ENCODE measurements at regions not wholly inside any gene's neighbourhood (a gene's known extent, or its start where the extent isn't known, plus 50 kb on each side); places are given as distances from the start of the nearest gene placed in this dataset.

DNA sequence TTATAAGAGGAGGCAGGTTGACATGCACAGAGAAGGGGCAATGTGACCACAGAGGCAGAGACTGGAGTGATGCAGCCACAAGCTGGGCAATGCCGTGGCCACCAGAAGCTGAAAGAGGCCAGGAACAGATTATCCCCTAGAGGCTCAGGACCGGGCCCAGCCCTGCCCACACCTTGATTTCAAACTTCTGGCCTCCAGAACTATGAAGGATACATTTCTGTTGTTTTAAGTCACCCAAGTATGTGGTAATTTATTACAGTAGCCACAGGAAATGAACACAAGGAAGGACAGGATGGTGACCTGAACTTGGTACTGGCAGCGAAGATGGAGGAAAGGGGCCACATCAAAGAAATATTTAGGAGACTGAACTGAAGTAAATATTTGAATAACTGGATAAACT is 66.8 kb upstream of the RIOK3 start (continued):
- TF ChIP-seq, protein P1, sequence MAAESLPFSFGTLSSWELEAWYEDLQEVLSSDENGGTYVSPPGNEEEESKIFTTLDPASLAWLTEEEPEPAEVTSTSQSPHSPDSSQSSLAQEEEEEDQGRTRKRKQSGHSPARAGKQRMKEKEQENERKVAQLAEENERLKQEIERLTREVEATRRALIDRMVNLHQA (CRISPR knock-in tag; IDR thresholded peaks at IDR 0.05), result no peak
- peak; percentile 28; the same call in 1 of the 2 replicates for TF ChIP-seq HDAC2 (CRISPR knock-in tag; IDR thresholded peaks at IDR 0.05)
- TF ChIP-seq MTF1 (CRISPR knock-in tag; IDR thresholded peaks at IDR 0.05), result no peak
- no peak for TF ChIP-seq MTF2 (CRISPR knock-in tag; IDR thresholded peaks at IDR 0.05; ENCODE audit: borderline replicate concordance)
- TF ChIP-seq ZBTB3 (CRISPR knock-in tag; IDR thresholded peaks at IDR 0.05; ENCODE audit: borderline replicate concordance, low read depth), result no peak
- TF ChIP-seq TP53 (CRISPR knock-in tag; conservative IDR thresholded peaks at IDR 0.05), result no peak
- TF ChIP-seq, protein P2, sequence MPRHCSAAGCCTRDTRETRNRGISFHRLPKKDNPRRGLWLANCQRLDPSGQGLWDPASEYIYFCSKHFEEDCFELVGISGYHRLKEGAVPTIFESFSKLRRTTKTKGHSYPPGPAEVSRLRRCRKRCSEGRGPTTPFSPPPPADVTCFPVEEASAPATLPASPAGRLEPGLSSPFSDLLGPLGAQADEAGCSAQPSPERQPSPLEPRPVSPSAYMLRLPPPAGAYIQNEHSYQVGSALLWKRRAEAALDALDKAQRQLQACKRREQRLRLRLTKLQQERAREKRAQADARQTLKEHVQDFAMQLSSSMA (CRISPR knock-in tag; IDR thresholded peaks at IDR 0.05), result no peak
- no peak for TF ChIP-seq ZNF569 (CRISPR knock-in tag; IDR thresholded peaks at IDR 0.05; ENCODE audit: borderline replicate concordance)
- TF ChIP-seq, protein P3, sequence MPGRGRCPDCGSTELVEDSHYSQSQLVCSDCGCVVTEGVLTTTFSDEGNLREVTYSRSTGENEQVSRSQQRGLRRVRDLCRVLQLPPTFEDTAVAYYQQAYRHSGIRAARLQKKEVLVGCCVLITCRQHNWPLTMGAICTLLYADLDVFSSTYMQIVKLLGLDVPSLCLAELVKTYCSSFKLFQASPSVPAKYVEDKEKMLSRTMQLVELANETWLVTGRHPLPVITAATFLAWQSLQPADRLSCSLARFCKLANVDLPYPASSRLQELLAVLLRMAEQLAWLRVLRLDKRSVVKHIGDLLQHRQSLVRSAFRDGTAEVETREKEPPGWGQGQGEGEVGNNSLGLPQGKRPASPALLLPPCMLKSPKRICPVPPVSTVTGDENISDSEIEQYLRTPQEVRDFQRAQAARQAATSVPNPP (CRISPR knock-in tag; IDR thresholded peaks at IDR 0.05), result no peak
- TF ChIP-seq SOX5 (CRISPR knock-in tag; IDR thresholded peaks at IDR 0.05; ENCODE audit: borderline replicate concordance), result peak; percentile 37; the same call in 1 of the 2 replicates
- TF ChIP-seq ETV5 (CRISPR knock-in tag; IDR thresholded peaks at IDR 0.05; ENCODE audit: borderline replicate concordance), result peak; percentile 77; the same call in 1 of the 2 replicates
- no peak for TF ChIP-seq ZNF510 (CRISPR knock-in tag; IDR thresholded peaks at IDR 0.05; ENCODE audit: low read depth)
- TF ChIP-seq RARA (CRISPR knock-in tag; IDR thresholded peaks at IDR 0.05), result peak; percentile 99
- TF ChIP-seq, protein P4, sequence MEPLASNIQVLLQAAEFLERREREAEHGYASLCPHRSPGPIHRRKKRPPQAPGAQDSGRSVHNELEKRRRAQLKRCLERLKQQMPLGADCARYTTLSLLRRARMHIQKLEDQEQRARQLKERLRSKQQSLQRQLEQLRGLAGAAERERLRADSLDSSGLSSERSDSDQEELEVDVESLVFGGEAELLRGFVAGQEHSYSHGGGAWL (CRISPR knock-in tag; IDR thresholded peaks at IDR 0.05), result no peak
- no peak for TF ChIP-seq SRSF1 (optimal IDR thresholded peaks at IDR 0.05; ENCODE audit: low read depth, low read length)
- TF ChIP-seq ZIK1 (CRISPR knock-in tag; IDR thresholded peaks at IDR 0.05; ENCODE audit: borderline replicate concordance, low read depth), result no peak
- TF ChIP-seq, protein P5, sequence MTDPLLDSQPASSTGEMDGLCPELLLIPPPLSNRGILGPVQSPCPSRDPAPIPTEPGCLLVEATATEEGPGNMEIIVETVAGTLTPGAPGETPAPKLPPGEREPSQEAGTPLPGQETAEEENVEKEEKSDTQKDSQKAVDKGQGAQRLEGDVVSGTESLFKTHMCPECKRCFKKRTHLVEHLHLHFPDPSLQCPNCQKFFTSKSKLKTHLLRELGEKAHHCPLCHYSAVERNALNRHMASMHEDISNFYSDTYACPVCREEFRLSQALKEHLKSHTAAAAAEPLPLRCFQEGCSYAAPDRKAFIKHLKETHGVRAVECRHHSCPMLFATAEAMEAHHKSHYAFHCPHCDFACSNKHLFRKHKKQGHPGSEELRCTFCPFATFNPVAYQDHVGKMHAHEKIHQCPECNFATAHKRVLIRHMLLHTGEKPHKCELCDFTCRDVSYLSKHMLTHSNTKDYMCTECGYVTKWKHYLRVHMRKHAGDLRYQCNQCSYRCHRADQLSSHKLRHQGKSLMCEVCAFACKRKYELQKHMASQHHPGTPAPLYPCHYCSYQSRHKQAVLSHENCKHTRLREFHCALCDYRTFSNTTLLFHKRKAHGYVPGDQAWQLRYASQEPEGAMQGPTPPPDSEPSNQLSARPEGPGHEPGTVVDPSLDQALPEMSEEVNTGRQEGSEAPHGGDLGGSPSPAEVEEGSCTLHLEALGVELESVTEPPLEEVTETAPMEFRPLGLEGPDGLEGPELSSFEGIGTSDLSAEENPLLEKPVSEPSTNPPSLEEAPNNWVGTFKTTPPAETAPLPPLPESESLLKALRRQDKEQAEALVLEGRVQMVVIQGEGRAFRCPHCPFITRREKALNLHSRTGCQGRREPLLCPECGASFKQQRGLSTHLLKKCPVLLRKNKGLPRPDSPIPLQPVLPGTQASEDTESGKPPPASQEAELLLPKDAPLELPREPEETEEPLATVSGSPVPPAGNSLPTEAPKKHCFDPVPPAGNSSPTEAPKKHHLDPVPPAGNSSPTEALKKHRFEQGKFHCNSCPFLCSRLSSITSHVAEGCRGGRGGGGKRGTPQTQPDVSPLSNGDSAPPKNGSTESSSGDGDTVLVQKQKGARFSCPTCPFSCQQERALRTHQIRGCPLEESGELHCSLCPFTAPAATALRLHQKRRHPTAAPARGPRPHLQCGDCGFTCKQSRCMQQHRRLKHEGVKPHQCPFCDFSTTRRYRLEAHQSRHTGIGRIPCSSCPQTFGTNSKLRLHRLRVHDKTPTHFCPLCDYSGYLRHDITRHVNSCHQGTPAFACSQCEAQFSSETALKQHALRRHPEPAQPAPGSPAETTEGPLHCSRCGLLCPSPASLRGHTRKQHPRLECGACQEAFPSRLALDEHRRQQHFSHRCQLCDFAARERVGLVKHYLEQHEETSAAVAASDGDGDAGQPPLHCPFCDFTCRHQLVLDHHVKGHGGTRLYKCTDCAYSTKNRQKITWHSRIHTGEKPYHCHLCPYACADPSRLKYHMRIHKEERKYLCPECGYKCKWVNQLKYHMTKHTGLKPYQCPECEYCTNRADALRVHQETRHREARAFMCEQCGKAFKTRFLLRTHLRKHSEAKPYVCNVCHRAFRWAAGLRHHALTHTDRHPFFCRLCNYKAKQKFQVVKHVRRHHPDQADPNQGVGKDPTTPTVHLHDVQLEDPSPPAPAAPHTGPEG (CRISPR knock-in tag; IDR thresholded peaks at IDR 0.05), result no peak
- no peak for TF ChIP-seq KAT2B (IDR thresholded peaks at IDR 0.05; ENCODE audit: borderline replicate concordance, low read depth, low read length)
